Hepatocyte (in vitro differentiated cells): ENCODE measurements at regions not wholly inside any gene's neighbourhood (a gene's known extent, or its start where the extent isn't known, plus 50 kb on each side); places are given as distances from the start of the nearest gene placed in this dataset.

Experiments used
- DNase-seq: peaks from one replicate; pipeline ENCODE4 v3.0.0-alpha.2; 2016; ENCODE audit warnings: low spot score
- H2AFZ ChIP-seq: fragments of 200-600 bp; sonication (generic); 2 replicates; pipeline ENCODE4 v1.6.0; 2016; ENCODE audit warnings: antibody characterized with exemption, mild to moderate bottlenecking
- H3K27ac ChIP-seq: fragments of 200-600 bp; sonication (generic); 2 replicates; pipeline ENCODE4 v1.5.1; 2016; ENCODE audit warnings: mild to moderate bottlenecking
- H3K27me3 ChIP-seq: fragments of 200-600 bp; sonication (generic); 2 replicates; pipeline ENCODE4 v1.6.1; 2016
- H3K36me3 ChIP-seq: fragments of 200-600 bp; sonication (generic); replicated peaks from 2 replicates; pipeline ENCODE4 v1.5.1; 2016; ENCODE audit warnings: low read depth; ENCODE audit not compliant: insufficient read depth
- H3K4me1 ChIP-seq: fragments of 200-600 bp; sonication (generic); 2 replicates; pipeline ENCODE4 v1.5.1; 2016; ENCODE audit warnings: mild to moderate bottlenecking, moderate library complexity; ENCODE audit not compliant: insufficient read depth
- H3K4me2 ChIP-seq: fragments of 200-600 bp; sonication (generic); 2 replicates; pipeline ENCODE4 v1.6.0; 2016
- H3K4me3 ChIP-seq: fragments of 200-600 bp; sonication (generic); 2 replicates; pipeline ENCODE4 v1.5.1; 2016; ENCODE audit warnings: mild to moderate bottlenecking
- H3K79me2 ChIP-seq: fragments of 200-600 bp; sonication (generic); 2 replicates; pipeline ENCODE4 v1.6.0; 2017; ENCODE audit warnings: mild to moderate bottlenecking
- H3K9me2 ChIP-seq: fragments of 200-600 bp; sonication (generic); replicated peaks from 2 replicates; pipeline ENCODE4 v1.6.0; 2017; ENCODE audit warnings: mild to moderate bottlenecking; ENCODE audit not compliant: insufficient read depth
- H3K9me3 ChIP-seq: fragments of 200-600 bp; sonication (generic); 2 replicates; pipeline ENCODE4 v1.5.1; 2016; ENCODE audit warnings: low read depth, mild to moderate bottlenecking
- H4K20me1 ChIP-seq: fragments of 200-600 bp; sonication (generic); 2 replicates; pipeline ENCODE4 v1.6.0; 2016; ENCODE audit warnings: mild to moderate bottlenecking; ENCODE audit not compliant: insufficient read depth, poor library complexity, severe bottlenecking
- CTCF ChIP-seq: fragments of 200-600 bp; sonication (generic); IDR thresholded peaks from 2 replicates; pipeline ENCODE4 v1.5.1; 2016; ENCODE audit warnings: antibody characterized with exemption, mild to moderate bottlenecking; ENCODE audit not compliant: poor library complexity
- EZH2 ChIP-seq: fragments of 200-600 bp; sonication (generic); IDR thresholded peaks from 2 replicates; pipeline ENCODE4 v1.6.1; 2016; ENCODE audit warnings: antibody characterized with exemption, mild to moderate bottlenecking, borderline replicate concordance
- EZH2phosphoT487 ChIP-seq: fragments of 200-600 bp; sonication (generic); IDR thresholded peaks from one replicate; pipeline ENCODE4 v1.6.1; 2018; ENCODE audit warnings: antibody characterized with exemption, mild to moderate bottlenecking, low read depth, moderate library complexity; ENCODE audit not compliant: unreplicated experiment, severe bottlenecking
- WGBS: methylation state at CpG from one replicate; pipeline ENCODE4 v1.1.6; 2016; ENCODE audit warnings: low lambda C conversion rate; ENCODE audit errors: missing lambda C conversion rate; 5-methylcytosine and 5-hydroxymethylcytosine counted together

- H3K4me3 ChIP-seq = no peak overlapping the region
- H3K27me3 ChIP-seq = no peaks in the 10 kb centered on the region
- no peaks in the 10 kb centered on the region for H3K4me1 ChIP-seq
- H3K36me3 ChIP-seq = no peaks in the 10 kb centered on the region
- no peaks in the 10 kb centered on the region for H3K9me2 ChIP-seq
- WGBS = 92% methylated on average over 9 of the region's 9 CpGs
- no peaks in the 10 kb centered on the region for H3K9me3 ChIP-seq
- DNase-seq = no peak
- TF ChIP-seq CTCF (no peak), EZH2 (no peak), EZH2phosphoT487 (no peak)
- H3K27ac ChIP-seq = no peak overlapping the region
- no peaks in the 10 kb centered on the region for H4K20me1 ChIP-seq
- no peak overlapping the region for H3K4me2 ChIP-seq
- H3K79me2 ChIP-seq = no peaks in the 10 kb centered on the region
- no peak overlapping the region for H2AFZ ChIP-seq
These were observed 1978.3 kb upstream of the PIK3C3 start for GRCh38 chr18:39976771-39977170.

- H3K27ac ChIP-seq = no peak overlapping the region
- DNase-seq = no peak
- H3K9me2 ChIP-seq = no peaks in the 10 kb centered on the region
- no peak overlapping the region for H3K4me3 ChIP-seq
- no peaks in the 10 kb centered on the region for H3K9me3 ChIP-seq
- H2AFZ ChIP-seq = no peak overlapping the region
- H3K36me3 ChIP-seq = no peaks in the 10 kb centered on the region
- H3K4me1 ChIP-seq = no peaks in the 10 kb centered on the region
- no peaks in the 10 kb centered on the region for H3K27me3 ChIP-seq
- 88% methylated on average over 3 of the region's 3 CpGs for WGBS
- TF ChIP-seq EZH2 (no peak), CTCF (no peak), EZH2phosphoT487 (no peak)
- no peaks in the 10 kb centered on the region for H4K20me1 ChIP-seq
- no peaks in the 10 kb centered on the region for H3K79me2 ChIP-seq
- H3K4me2 ChIP-seq = no peak overlapping the region
These were observed 1982.5 kb upstream of the PIK3C3 start for GRCh38 chr18:39972521-39972920.

- Histone ChIP-seq H4K20me1 (no peaks in the 10 kb centered on the region), H3K36me3 (no peaks in the 10 kb centered on the region), H2AFZ (no peak overlapping the region), H3K9me3 (no peaks in the 10 kb centered on the region), H3K9me2 (no peaks in the 10 kb centered on the region), H3K4me1 (no peaks in the 10 kb centered on the region), H3K27ac (no peak overlapping the region), H3K27me3 (no peaks in the 10 kb centered on the region), H3K79me2 (no peaks in the 10 kb centered on the region), H3K4me3 (no peak overlapping the region), H3K4me2 (no peak overlapping the region)
- TF ChIP-seq EZH2phosphoT487 (no peak), CTCF (no peak), EZH2 (no peak)
- 44% methylated on average over 2 of the region's 2 CpGs for WGBS
- no peak for DNase-seq
These were observed 1985.1 kb upstream of the PIK3C3 start for GRCh38 chr18:39969803-39970494.
